H1 (cell line): ENCODE measurements at regions not wholly inside any gene's neighbourhood (a gene's known extent, or its start where the extent isn't known, plus 50 kb on each side); places are given as distances from the start of the nearest gene placed in this dataset.

ENCODE experiments used
- CTCF ChIP-seq, 3 experiments: IDR thresholded peaks; 1 replicate in 2 of 3; 2 replicates in 1 of 3; pipeline versions ENCODE4 v1.5.1 to v1.6.1; 2011; ENCODE audit warnings: low read length in 3 of 3, mild to moderate bottlenecking in 3 of 3, inconsistent platforms in 2 of 3, low read depth in 1 of 3, moderate library complexity in 1 of 3; ENCODE audit not compliant: insufficient read depth in 1 of 3; ENCODE audit errors: control extremely low read depth in 1 of 3
- EGR1 ChIP-seq: IDR thresholded peaks from 2 replicates; pipeline ENCODE4 v1.6.1; 2011; ENCODE audit warnings: low read depth, low read length, borderline replicate concordance
- EP300 ChIP-seq, 2 experiments: IDR thresholded peaks; 1 replicate in 1 of 2; 2 replicates in 1 of 2; pipeline ENCODE4 v1.6.1; 2011 to 2012; ENCODE audit warnings: low read depth in 2 of 2, low read length in 2 of 2, mild to moderate bottlenecking in 2 of 2, borderline replicate concordance in 1 of 2, inconsistent platforms in 1 of 2, moderate library complexity in 1 of 2
- EZH2 ChIP-seq: fragments of 200-600 bp; sonication (generic); IDR thresholded peaks from 2 replicates; pipeline ENCODE4 v1.7.1; 2012; ENCODE audit warnings: low read depth, mild to moderate bottlenecking, moderate library complexity, low read length, inconsistent platforms; ENCODE audit not compliant: severe bottlenecking
- JUN ChIP-seq: IDR thresholded peaks from 2 replicates; pipeline ENCODE4 v1.6.1; 2011; ENCODE audit warnings: low read depth, mild to moderate bottlenecking, improper control_type of control experiment, low read length
- JUND ChIP-seq: IDR thresholded peaks from 2 replicates; pipeline ENCODE4 v1.6.1; 2011; ENCODE audit warnings: mild to moderate bottlenecking, improper control_type of control experiment, low read length
- KDM4A ChIP-seq: IDR thresholded peaks from one replicate; pipeline ENCODE4 v1.7.1; 2012; ENCODE audit warnings: low read depth, mild to moderate bottlenecking, moderate library complexity, low read length, inconsistent platforms; ENCODE audit not compliant: severe bottlenecking
- MAX ChIP-seq: IDR thresholded peaks from 2 replicates; pipeline ENCODE4 v1.6.1; 2012; ENCODE audit warnings: inconsistent platforms
- POLR2A ChIP-seq, 2 experiments: IDR thresholded peaks; 1 replicate in 1 of 2; 2 replicates in 1 of 2; pipeline ENCODE4 v1.6.1; 2011; ENCODE audit warnings: low read depth in 2 of 2, low read length in 2 of 2, mild to moderate bottlenecking in 2 of 2; ENCODE audit errors: control extremely low read depth in 1 of 2
- TF ChIP-seq, protein P1 (sequence below): IDR thresholded peaks from 2 replicates; pipeline ENCODE4 v1.6.1; 2012; ENCODE audit warnings: low read length, inconsistent platforms

- TF ChIP-seq KDM4A (no peak), CTCF (IDR thresholded peaks at IDR 0.05; ENCODE audit: control extremely low read depth in 1 of 3, insufficient read depth in 1 of 3, low read depth in 1 of 3, low read length in 3 of 3) (no peak), JUND (no peak), JUN (no peak), EP300 (IDR thresholded peaks at IDR 0.05; ENCODE audit: borderline replicate concordance in 1 of 2, low read depth in 2 of 2, low read length in 2 of 2) (no peak), POLR2A (IDR thresholded peaks at IDR 0.05; ENCODE audit: control extremely low read depth in 1 of 2, low read depth in 2 of 2, low read length in 2 of 2) (no peak), EZH2 (no peak), EGR1 (no peak), MAX (no peak)
- TF ChIP-seq, protein P1, sequence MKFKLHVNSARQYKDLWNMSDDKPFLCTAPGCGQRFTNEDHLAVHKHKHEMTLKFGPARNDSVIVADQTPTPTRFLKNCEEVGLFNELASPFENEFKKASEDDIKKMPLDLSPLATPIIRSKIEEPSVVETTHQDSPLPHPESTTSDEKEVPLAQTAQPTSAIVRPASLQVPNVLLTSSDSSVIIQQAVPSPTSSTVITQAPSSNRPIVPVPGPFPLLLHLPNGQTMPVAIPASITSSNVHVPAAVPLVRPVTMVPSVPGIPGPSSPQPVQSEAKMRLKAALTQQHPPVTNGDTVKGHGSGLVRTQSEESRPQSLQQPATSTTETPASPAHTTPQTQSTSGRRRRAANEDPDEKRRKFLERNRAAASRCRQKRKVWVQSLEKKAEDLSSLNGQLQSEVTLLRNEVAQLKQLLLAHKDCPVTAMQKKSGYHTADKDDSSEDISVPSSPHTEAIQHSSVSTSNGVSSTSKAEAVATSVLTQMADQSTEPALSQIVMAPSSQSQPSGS: no peak
Measured at GRCh38 chr10:89119651-89120050, 87.5 kb downstream of the CH25H start.
